Keratinocyte (primary cell): ENCODE measurements at regions not wholly inside any gene's neighbourhood (a gene's known extent, or its start where the extent isn't known, plus 50 kb on each side); places are given as distances from the start of the nearest gene placed in this dataset.
A peak's percentile ranks its signal among the peaks of the same experiment; 100 is the strongest.

Source experiments
- DNase-seq: peaks from one replicate; pipeline ENCODE4 v3.0.0-alpha.2; 2011; ENCODE audit warnings: low read depth, missing footprints, low spot score
- FAIRE-seq: peaks from 2 replicates; lab custom pipeline; 2011; peaks lifted over from hg19 to GRCh38; lab: Jason Lieb, UNC
- H2AFZ ChIP-seq: 2 replicates; pipeline ENCODE4 v1.6.0; 2012; ENCODE audit warnings: low read length, control low read depth, inconsistent platforms; ENCODE audit not compliant: control insufficient read depth
- H3K27ac ChIP-seq: 2 replicates; pipeline ENCODE4 v1.5.1; 2011; ENCODE audit warnings: low read length; ENCODE audit not compliant: control insufficient read depth, insufficient read depth
- H3K27me3 ChIP-seq: 3 replicates; pipeline ENCODE4 v1.6.0; 2011; ENCODE audit warnings: low read length; ENCODE audit not compliant: control insufficient read depth, insufficient read depth; ENCODE audit errors: extremely low read depth
- H3K36me3 ChIP-seq, 2 experiments: 2 replicates in 1 of 2; 3 replicates in 1 of 2; pipeline ENCODE4 v1.5.1; 2011; ENCODE audit warnings: low read length in 2 of 2, mild to moderate bottlenecking in 1 of 2; ENCODE audit not compliant: control insufficient read depth in 2 of 2, insufficient read depth in 2 of 2; ENCODE audit errors: extremely low read depth in 1 of 2
- H3K4me1 ChIP-seq: 3 replicates; pipeline ENCODE4 v1.5.1; 2011; ENCODE audit warnings: low read length; ENCODE audit not compliant: control insufficient read depth, insufficient read depth; ENCODE audit errors: extremely low read depth
- H3K4me2 ChIP-seq: 3 replicates; pipeline ENCODE4 v1.6.0; 2011; ENCODE audit warnings: low read depth, low read length; ENCODE audit not compliant: control insufficient read depth, insufficient read depth; ENCODE audit errors: extremely low read depth
- H3K4me3 ChIP-seq, 3 experiments: fragments of 200-600 bp in 1 of 3; sonication (generic) in 1 of 3; 2 replicates in 2 of 3; 3 replicates in 1 of 3; pipeline ENCODE4 v1.5.1; 2011 to 2016; ENCODE audit warnings: low read length in 3 of 3, mild to moderate bottlenecking in 3 of 3, control low read depth in 2 of 3, inconsistent platforms in 1 of 3, low read depth in 1 of 3, mixed read lengths in 1 of 3, mixed run types in 1 of 3, moderate library complexity in 1 of 3; ENCODE audit not compliant: control insufficient read depth in 2 of 3, insufficient read depth in 2 of 3; ENCODE audit errors: extremely low read depth in 1 of 3
- H3K79me2 ChIP-seq: 2 replicates; pipeline ENCODE4 v1.6.0; 2012; ENCODE audit warnings: low read length; ENCODE audit not compliant: control insufficient read depth, insufficient read depth
- H3K9ac ChIP-seq: 3 replicates; pipeline ENCODE4 v1.6.0; 2011; ENCODE audit warnings: low read length; ENCODE audit not compliant: control insufficient read depth, insufficient read depth; ENCODE audit errors: extremely low read depth
- H3K9me1 ChIP-seq: 3 replicates; pipeline ENCODE4 v1.6.0; 2011; ENCODE audit warnings: low read length; ENCODE audit not compliant: control insufficient read depth, insufficient read depth; ENCODE audit errors: extremely low read depth
- H3K9me3 ChIP-seq: 2 replicates; pipeline ENCODE4 v1.5.1; 2012; ENCODE audit warnings: low read depth, low read length; ENCODE audit not compliant: control insufficient read depth
- H4K20me1 ChIP-seq: 3 replicates; pipeline ENCODE4 v1.6.0; 2011; ENCODE audit warnings: low read length; ENCODE audit not compliant: control insufficient read depth, insufficient read depth; ENCODE audit errors: extremely low read depth
- EZH2 ChIP-seq: IDR thresholded peaks from one replicate; pipeline ENCODE4 v1.6.1; 2012; ENCODE audit warnings: inconsistent platforms, mild to moderate bottlenecking, low read length, moderate library complexity
- dilution Hi-C: fragments of 300-500 bp; cut with MboI; formaldehyde crosslinking; loops from one replicate; pipeline ENCODE4 v1.7.0; 2020; ENCODE audit warnings: low sequenced_read_pairs; ENCODE audit not compliant: extremely low pct_ligation_motif_present
- TF ChIP-seq, protein P1 (sequence below), 3 experiments: IDR thresholded peaks in 1 of 3; conservative IDR thresholded peaks in 1 of 3; optimal IDR thresholded peaks in 1 of 3; 2 replicates in 2 of 3; 3 replicates in 1 of 3; pipeline versions ENCODE3 to v1.5.1; 2011; ENCODE audit warnings: low read length in 3 of 3, mild to moderate bottlenecking in 3 of 3, moderate library complexity in 2 of 3, control low read depth in 1 of 3, inconsistent platforms in 1 of 3; ENCODE audit not compliant: insufficient read depth in 2 of 3; ENCODE audit errors: extremely low read depth in 1 of 3

DNA sequence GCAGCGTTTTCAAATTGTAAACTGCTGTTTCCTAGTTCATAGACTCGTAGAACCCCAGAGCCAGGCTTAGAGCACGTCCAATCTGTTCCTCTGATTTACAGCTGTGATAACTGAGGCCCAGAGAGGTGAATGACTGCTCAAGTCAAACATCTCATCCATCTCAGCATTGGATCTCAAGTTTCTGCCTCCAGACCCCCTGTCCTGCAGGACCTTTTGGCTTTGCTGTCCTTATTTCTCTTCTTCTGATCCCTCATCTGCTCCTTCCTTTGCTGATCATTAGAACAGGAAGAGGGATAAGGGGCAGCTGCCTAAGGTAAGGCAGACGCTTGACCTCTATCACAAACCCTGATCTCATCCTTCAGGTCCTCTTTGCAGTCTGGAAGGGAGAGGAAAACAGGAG is 58.5 kb upstream of the CREB1 start:
- Histone ChIP-seq H3K9me3 (no peaks in the 10 kb centered on the region), H3K27me3 (no peaks in the 10 kb centered on the region), H3K79me2 (no peaks in the 10 kb centered on the region), H3K4me2 (no peak overlapping the region), H3K27ac (no peak overlapping the region), H3K36me3 (no peaks in the 10 kb centered on the region), H2AFZ (no peak overlapping the region), H3K9me1 (no peaks in the 10 kb centered on the region), H3K4me3 (no peak overlapping the region), H4K20me1 (no peaks in the 10 kb centered on the region), H3K9ac (no peak overlapping the region), H3K4me1 (peaks cover 27% of the 10 kb centered on the region)
- TF ChIP-seq, protein P1, sequence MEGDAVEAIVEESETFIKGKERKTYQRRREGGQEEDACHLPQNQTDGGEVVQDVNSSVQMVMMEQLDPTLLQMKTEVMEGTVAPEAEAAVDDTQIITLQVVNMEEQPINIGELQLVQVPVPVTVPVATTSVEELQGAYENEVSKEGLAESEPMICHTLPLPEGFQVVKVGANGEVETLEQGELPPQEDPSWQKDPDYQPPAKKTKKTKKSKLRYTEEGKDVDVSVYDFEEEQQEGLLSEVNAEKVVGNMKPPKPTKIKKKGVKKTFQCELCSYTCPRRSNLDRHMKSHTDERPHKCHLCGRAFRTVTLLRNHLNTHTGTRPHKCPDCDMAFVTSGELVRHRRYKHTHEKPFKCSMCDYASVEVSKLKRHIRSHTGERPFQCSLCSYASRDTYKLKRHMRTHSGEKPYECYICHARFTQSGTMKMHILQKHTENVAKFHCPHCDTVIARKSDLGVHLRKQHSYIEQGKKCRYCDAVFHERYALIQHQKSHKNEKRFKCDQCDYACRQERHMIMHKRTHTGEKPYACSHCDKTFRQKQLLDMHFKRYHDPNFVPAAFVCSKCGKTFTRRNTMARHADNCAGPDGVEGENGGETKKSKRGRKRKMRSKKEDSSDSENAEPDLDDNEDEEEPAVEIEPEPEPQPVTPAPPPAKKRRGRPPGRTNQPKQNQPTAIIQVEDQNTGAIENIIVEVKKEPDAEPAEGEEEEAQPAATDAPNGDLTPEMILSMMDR (optimal IDR thresholded peaks at IDR 0.05 in 1 of 3, IDR thresholded peaks at IDR 0.05 in 1 of 3, conservative IDR thresholded peaks at IDR 0.05 in 1 of 3; ENCODE audit: extremely low read depth in 1 of 3, insufficient read depth in 2 of 3, low read length in 3 of 3) = no peak
- no peak for TF ChIP-seq EZH2
- dilution Hi-C loops = no loop called here
- FAIRE-seq = no peak
- no peak for DNase-seq

DNA sequence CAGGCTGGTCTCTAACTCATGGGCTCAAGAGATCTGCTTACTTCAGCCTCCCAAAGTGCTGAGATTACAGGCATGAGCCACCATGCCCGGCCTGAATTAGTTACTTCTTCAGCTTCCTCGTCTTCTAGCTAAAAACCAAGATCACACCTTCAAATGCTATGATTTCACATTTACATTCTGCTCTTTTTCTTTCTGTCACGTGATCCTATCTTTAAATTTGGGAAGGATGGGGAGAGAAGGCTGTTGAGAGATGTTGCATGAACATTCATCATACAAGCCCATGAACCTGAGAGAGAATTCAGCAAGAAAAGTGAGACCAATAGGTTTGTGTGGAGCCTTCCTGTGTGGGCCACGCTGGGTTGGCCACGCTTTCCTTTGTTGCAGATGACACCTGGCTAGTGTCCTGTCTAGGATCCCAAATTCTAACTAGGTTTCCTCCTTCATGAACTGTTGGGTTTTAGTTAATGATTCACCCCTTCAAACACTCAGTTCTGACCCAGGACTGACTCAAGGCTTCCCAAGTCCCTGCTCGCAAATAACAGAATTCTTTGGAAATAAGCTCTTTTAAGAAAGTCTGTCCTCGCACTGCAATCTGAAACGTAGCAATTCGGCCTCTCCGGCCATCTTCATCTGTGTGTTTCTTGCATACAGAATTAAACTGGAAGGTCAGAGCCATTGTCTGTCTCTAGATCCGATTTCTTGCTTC is 57.3 kb upstream of the CREB1 start:
- no peak overlapping the region for H2AFZ ChIP-seq
- peak overlapping the region; percentile 15 for H3K27ac ChIP-seq
- no peaks in the 10 kb centered on the region for H3K9me3 ChIP-seq
- FAIRE-seq (no peak), DNase-seq (no peak)
- peak overlapping the region; percentile 8 for H3K9ac ChIP-seq
- H3K36me3 ChIP-seq = no peaks in the 10 kb centered on the region
- H3K4me1 ChIP-seq = peaks cover 22% of the 10 kb centered on the region
- no peak overlapping the region for H3K4me3 ChIP-seq
- no peaks in the 10 kb centered on the region for H3K79me2 ChIP-seq
- dilution Hi-C loops = no loop called here
- H4K20me1 ChIP-seq = no peaks in the 10 kb centered on the region
- H3K27me3 ChIP-seq = no peaks in the 10 kb centered on the region
- no peaks in the 10 kb centered on the region for H3K9me1 ChIP-seq
- TF ChIP-seq, protein P1 (optimal IDR thresholded peaks at IDR 0.05 in 1 of 3, IDR thresholded peaks at IDR 0.05 in 1 of 3, conservative IDR thresholded peaks at IDR 0.05 in 1 of 3; ENCODE audit: extremely low read depth in 1 of 3, insufficient read depth in 2 of 3, low read length in 3 of 3) = no peak
- TF ChIP-seq EZH2 = no peak
- H3K4me2 ChIP-seq = peak overlapping the region; percentile 33
